ENCODE measurements at regions not wholly inside any gene's neighbourhood (a gene's known extent, or its start where the extent isn't known, plus 50 kb on each side); places are given as distances from the start of the nearest gene placed in this dataset.
"Not testable (repeated sequence)": the region's sequence is repeated elsewhere in the genome, so short reads cannot be mapped to it uniquely, and the experiment has no call there.

GRCh38 chr20:19026121-19026878 is 186.1 kb upstream of the SLC24A3 start:
- DNase-seq (ENCODE audit: low spot score): no peak

GRCh38 chr20:19026901-19027644 is 185.4 kb upstream of the SLC24A3 start:
- no peak for DNase-seq (ENCODE audit: low spot score)

GRCh38 chr20:19027971-19028370 is 184.5 kb upstream of the SLC24A3 start:
- no peak for DNase-seq (ENCODE audit: low spot score)

GRCh38 chr20:19041787-19042186 is 170.7 kb upstream of the SLC24A3 start:
- DNase-seq (ENCODE audit: low spot score): no peak

GRCh38 chr20:19045371-19045770 is 167.1 kb upstream of the SLC24A3 start:
- no peak for DNase-seq (ENCODE audit: low spot score)

GRCh38 chr20:19047040-19047950 is 165.1 kb upstream of the SLC24A3 start:
- DNase-seq (ENCODE audit: low spot score): peak; percentile 73

GRCh38 chr20:19047951-19048296 is 164.5 kb upstream of the SLC24A3 start:
- DNase-seq (ENCODE audit: low spot score): no peak

- DNase-seq (ENCODE audit: low spot score): no peak
Observed at GRCh38 chr20:19048995-19049501, 163.4 kb upstream of the SLC24A3 start.

GRCh38 chr20:19049514-19049913 is 162.9 kb upstream of the SLC24A3 start:
- no peak for DNase-seq (ENCODE audit: low spot score)

- no peak for DNase-seq (ENCODE audit: low spot score)
Observed at GRCh38 chr20:19056909-19057308, 155.5 kb upstream of the SLC24A3 start.

- DNase-seq (ENCODE audit: low spot score): not testable (repeated sequence)
Observed at GRCh38 chr20:19064788-19065187, 147.7 kb upstream of the SLC24A3 start.

- DNase-seq (ENCODE audit: low spot score): no peak
Observed at GRCh38 chr20:19067986-19068385, 144.5 kb upstream of the SLC24A3 start.

GRCh38 chr20:19070026-19070425 is 142.4 kb upstream of the SLC24A3 start:
- no peak for DNase-seq (ENCODE audit: low spot score)

GRCh38 chr20:19070681-19071445 is 141.6 kb upstream of the SLC24A3 start:
- no peak for DNase-seq (ENCODE audit: low spot score)

- no peak for DNase-seq (ENCODE audit: low spot score)
Observed at GRCh38 chr20:19071446-19071725, 141.1 kb upstream of the SLC24A3 start.

GRCh38 chr20:19071902-19072498 is 140.4 kb upstream of the SLC24A3 start:
- no peak for DNase-seq (ENCODE audit: low spot score)

- no peak for DNase-seq (ENCODE audit: low spot score)
Observed at GRCh38 chr20:19072988-19073387, 139.5 kb upstream of the SLC24A3 start.

- DNase-seq (ENCODE audit: low spot score): no peak
Observed at GRCh38 chr20:19073584-19074218, 138.7 kb upstream of the SLC24A3 start.

- no peak for DNase-seq (ENCODE audit: low spot score)
Observed at GRCh38 chr20:19074356-19074755, 138.1 kb upstream of the SLC24A3 start.

- DNase-seq (ENCODE audit: low spot score): no peak
Observed at GRCh38 chr20:19074828-19075516, 137.5 kb upstream of the SLC24A3 start.
